Cardiac fibroblast (primary cell): ENCODE measurements at regions not wholly inside any gene's neighbourhood (a gene's known extent, or its start where the extent isn't known, plus 50 kb on each side); places are given as distances from the start of the nearest gene placed in this dataset.

Source experiments
- DNase-seq, 2 donors: peaks; one replicate each; pipeline versions ENCODE4 v3.0.0 to v3.0.0-alpha.2; 2010; ENCODE audit warnings: low read depth in 2 of 2
- H3K4me3 ChIP-seq, 2 donors: replicated peaks in 1 of 2; 1 replicate in 1 of 2; 2 replicates in 1 of 2; pipeline ENCODE4 v1.5.1; 2011; ENCODE audit warnings: low read depth in 2 of 2, low read length in 2 of 2, mild to moderate bottlenecking in 2 of 2, moderate library complexity in 1 of 2
- TF ChIP-seq, protein P1 (sequence below): IDR thresholded peaks from one replicate; pipeline ENCODE4 v1.5.1; 2011; ENCODE audit warnings: low read depth, mild to moderate bottlenecking, low read length, inconsistent platforms

DNA sequence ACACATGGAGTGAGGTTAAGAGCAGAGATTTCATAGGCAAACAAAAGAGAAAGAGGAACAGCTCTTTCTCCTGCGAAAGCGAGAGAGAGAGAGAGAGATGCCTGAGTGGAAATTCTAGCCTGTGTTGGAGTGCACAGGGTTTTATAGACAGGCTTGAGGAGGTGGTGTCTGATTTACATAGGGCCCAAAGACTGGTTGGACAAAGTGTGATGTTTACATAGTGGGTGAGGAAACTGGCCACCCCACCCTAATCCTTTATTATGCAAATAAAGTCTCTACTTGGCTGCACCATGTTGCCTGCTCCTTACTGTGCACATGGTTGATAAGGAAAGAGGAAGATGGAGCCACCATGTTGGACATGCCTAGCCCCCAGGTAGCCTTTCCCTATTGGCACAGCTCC, 967.8 kb upstream of the SORCS1 start:
- no peak overlapping the region for H3K4me3 ChIP-seq
- TF ChIP-seq, protein P1, sequence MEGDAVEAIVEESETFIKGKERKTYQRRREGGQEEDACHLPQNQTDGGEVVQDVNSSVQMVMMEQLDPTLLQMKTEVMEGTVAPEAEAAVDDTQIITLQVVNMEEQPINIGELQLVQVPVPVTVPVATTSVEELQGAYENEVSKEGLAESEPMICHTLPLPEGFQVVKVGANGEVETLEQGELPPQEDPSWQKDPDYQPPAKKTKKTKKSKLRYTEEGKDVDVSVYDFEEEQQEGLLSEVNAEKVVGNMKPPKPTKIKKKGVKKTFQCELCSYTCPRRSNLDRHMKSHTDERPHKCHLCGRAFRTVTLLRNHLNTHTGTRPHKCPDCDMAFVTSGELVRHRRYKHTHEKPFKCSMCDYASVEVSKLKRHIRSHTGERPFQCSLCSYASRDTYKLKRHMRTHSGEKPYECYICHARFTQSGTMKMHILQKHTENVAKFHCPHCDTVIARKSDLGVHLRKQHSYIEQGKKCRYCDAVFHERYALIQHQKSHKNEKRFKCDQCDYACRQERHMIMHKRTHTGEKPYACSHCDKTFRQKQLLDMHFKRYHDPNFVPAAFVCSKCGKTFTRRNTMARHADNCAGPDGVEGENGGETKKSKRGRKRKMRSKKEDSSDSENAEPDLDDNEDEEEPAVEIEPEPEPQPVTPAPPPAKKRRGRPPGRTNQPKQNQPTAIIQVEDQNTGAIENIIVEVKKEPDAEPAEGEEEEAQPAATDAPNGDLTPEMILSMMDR, result no peak
- no peak for DNase-seq

DNA sequence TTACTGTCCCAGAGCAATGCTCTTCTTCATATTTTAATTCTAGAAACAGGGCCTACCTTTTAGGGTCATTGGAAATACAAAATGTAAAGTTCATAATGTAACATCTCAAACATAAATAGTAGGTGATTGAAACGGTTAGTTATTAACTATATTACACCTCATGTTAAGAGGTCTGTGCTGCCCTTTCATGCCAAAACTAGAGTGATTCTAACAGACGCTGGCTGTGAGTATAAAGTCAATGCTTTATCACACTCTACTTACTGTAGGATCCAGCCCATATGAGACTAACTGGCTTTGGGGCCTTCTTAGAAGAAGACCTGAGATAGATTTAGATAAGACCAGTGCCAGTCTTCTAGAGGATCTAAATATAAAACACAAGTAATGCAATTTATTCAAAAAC, 966.1 kb upstream of the SORCS1 start:
- TF ChIP-seq, protein P1, result no peak
- no peak overlapping the region for H3K4me3 ChIP-seq
- DNase-seq, result no peak

DNA sequence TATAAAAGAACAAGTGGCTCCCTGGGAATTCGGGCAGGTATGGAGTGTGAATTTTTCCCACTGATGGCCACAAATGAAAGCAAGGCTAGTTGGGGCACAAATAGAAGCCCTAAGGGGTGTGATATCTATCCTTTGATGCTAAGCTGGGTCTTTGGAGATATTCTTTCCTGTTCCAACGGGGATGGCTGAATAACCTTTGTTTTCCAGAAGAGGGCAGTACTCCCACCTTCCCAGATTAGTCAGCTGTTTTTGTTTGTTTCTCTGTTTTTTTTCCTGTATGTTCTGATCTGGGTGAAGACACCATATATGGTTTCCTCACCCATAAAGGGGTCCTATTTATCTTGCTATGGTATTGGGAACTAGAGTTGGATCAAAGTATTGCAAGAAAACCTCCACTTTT, 947.7 kb upstream of the SORCS1 start:
- TF ChIP-seq, protein P1, result no peak
- H3K4me3 ChIP-seq, result no peak overlapping the region
- DNase-seq, result peak in 1 of 2 donors; percentile 1

DNA sequence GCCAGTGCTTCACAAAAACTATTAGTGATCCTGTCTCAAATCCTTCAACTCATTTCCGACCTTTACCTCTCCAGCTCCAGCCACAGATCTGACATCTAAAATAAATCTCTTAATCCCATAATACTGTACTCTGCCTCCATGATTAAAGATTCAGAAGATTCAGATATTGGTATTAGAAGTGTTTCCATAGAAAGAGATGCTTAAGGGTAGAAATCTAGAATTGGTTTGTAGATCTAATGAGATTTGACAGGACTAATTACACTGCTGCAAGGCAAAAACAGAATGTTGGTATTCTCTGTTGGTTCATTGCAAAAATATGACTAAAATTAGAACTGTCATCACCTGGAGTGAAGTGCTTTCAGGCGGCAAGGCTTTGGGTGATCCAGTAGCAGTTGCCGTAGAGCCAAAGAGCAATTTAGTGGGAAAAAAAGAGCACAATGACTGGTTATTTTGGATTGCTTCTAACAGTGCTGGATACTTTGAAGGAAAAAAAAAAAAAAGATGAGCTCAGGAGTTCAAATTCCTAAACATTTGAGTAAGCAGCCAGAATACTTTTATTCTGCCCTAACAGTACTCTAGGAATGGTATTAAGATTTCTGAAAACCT, 940.1 kb upstream of the SORCS1 start:
- TF ChIP-seq, protein P1, result no peak

DNA sequence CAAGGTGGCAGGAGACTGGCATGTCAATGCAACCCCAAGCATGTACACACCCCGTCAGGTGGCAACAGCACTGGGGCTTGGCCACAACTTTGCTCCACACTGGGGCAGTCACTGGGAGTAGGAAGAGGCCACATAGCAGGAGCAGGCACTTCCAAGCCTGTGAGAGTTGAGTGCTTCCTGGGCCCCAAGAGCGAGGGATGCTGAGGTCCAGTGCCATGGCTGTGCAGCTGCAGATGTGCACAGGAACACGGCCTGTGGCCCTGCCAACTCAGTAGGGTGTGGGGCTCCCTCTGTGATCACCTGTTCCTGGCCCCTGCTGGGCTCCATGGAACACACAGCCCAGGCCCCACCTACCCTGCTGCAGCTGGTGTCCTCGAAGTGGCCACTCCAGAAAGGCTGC, 932.8 kb upstream of the SORCS1 start:
- DNase-seq, result no peak
- TF ChIP-seq, protein P1, result no peak
- H3K4me3 ChIP-seq, result no peak overlapping the region

More for the DNA sequence above, 940.1 kb upstream of the SORCS1 start:
- no peak overlapping the region for H3K4me3 ChIP-seq
- no peak for DNase-seq

DNA sequence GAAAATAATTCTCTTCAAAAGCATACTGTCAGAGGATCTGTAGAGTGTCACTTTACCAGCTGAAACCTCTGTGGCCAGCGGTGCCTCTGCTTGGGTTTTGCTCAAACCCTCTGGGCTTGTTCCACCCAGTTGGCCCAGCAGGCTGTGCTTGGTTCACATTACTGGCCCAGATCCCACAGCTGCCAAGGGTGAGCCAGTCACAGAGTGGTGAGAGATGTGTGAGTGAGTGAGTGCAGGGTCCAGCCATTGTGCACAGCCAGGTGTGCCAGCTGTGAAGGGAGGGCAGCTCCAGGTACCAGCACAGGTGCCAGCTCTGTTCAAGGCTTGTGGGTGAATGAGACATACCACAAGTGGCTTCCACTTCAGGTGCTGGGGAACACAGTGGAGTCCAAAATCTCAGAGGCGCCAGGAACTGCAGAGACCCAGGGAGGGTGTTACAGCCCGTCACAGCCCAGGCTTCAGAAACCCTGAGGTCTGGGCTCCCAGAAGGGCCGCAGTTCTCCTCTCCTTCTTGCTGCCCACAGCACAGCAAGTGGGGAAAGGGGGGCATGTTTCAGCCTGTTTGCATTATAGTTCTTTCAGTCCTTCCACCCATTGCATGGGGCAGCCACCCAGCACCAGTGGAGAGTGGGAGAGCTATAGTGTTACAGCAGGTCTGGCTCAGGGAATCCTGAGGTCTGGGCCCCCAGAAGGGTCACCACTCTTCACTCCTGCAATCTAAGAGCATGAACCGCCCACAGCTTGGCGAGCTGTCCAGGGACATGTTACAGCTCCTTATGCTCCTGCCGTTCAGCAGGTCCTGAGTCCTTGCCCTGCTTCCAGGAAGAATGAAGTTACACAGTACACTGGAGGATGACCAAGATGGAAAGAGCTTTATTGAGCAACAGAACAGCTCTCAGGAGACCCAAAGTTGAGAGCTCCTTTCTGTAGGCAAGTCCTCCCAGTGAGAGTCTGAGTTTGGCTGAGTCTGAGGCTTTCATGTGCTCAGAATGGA, 931.7 kb upstream of the SORCS1 start:
- TF ChIP-seq, protein P1, result no peak
- no peak overlapping the region for H3K4me3 ChIP-seq
- DNase-seq, result no peak
